A673 (cell line): ENCODE measurements at regions not wholly inside any gene's neighbourhood (a gene's known extent, or its start where the extent isn't known, plus 50 kb on each side); places are given as distances from the start of the nearest gene placed in this dataset.

Experiments used
- CTCF ChIP-seq: fragments of 300-800, 200-600 bp; sonication (generic); conservative IDR thresholded peaks from 2 replicates; pipeline ENCODE4 v1.5.1; 2017; ENCODE audit warnings: low read depth, mild to moderate bottlenecking, antibody characterized with exemption, low read length, moderate library complexity, mixed read lengths
- EZH2 ChIP-seq: fragments of 200-600 bp; sonication (generic); IDR thresholded peaks from 2 replicates; pipeline ENCODE4 v1.6.1; 2017; ENCODE audit warnings: borderline replicate concordance, low read depth, mild to moderate bottlenecking, mixed read lengths, antibody characterized with exemption, low read length; ENCODE audit not compliant: poor library complexity, severe bottlenecking

- no peak for TF ChIP-seq CTCF
- TF ChIP-seq EZH2: no peak
Observed at GRCh38 chr6:133016631-133017030, 202.3 kb downstream of the RPS12 start.
